SK-N-SH treated with all-trans-retinoic acid at 6 μM for 48 hours (cell line): ENCODE measurements at regions not wholly inside any gene's neighbourhood (a gene's known extent, or its start where the extent isn't known, plus 50 kb on each side); places are given as distances from the start of the nearest gene placed in this dataset.

Experiments
- TCF4 ChIP-seq: fragments of 250-450 bp; sonication (Bioruptor Pico); IDR thresholded peaks from 2 replicates; pipeline ENCODE4 v1.8.0; 2021; ENCODE audit warnings: mild to moderate bottlenecking, moderate library complexity, borderline replicate concordance
- ZFP30 ChIP-seq: fragments of 450-650 bp; formaldehyde crosslinking; IDR thresholded peaks from 2 replicates; pipeline ENCODE4 v1.5.0; 2022; ENCODE audit warnings: mild to moderate bottlenecking, moderate library complexity
- TF ChIP-seq, protein P1 (sequence below): fragments of 250-450 bp; sonication (Bioruptor Pico); IDR thresholded peaks from 2 replicates; pipeline ENCODE4 v1.8.0; 2020; ENCODE audit warnings: mild to moderate bottlenecking, moderate library complexity, borderline replicate concordance

DNA sequence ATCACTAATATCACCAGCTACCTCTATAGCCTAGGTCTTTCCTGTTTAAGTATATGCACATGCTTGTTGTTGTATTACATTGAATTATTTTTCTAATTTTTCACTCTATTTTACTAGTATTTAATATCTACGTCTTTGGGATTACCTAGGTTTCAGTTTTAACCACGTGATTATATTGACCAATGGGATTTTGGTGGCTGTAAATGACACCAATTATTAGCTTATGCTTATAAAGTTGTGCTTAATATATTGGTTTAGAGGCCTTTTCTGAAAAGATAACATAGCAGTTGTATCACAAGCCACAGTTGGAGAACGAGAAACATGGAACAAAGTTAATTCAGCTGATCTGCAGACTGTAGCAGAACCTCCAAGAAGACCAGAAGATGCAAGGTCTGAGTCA, 104.8 kb upstream of the PRDM9 start:
- TF ChIP-seq ZFP30 (CRISPR knock-in tag) (no peak), TCF4 (CRISPR knock-in tag) (no peak)
- TF ChIP-seq, protein P1, sequence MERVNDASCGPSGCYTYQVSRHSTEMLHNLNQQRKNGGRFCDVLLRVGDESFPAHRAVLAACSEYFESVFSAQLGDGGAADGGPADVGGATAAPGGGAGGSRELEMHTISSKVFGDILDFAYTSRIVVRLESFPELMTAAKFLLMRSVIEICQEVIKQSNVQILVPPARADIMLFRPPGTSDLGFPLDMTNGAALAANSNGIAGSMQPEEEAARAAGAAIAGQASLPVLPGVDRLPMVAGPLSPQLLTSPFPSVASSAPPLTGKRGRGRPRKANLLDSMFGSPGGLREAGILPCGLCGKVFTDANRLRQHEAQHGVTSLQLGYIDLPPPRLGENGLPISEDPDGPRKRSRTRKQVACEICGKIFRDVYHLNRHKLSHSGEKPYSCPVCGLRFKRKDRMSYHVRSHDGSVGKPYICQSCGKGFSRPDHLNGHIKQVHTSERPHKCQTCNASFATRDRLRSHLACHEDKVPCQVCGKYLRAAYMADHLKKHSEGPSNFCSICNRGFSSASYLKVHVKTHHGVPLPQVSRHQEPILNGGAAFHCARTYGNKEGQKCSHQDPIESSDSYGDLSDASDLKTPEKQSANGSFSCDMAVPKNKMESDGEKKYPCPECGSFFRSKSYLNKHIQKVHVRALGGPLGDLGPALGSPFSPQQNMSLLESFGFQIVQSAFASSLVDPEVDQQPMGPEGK (CRISPR knock-in tag) = no peak
